ENCODE measurements at regions not wholly inside any gene's neighbourhood (a gene's known extent, or its start where the extent isn't known, plus 50 kb on each side); places are given as distances from the start of the nearest gene placed in this dataset.

DNA sequence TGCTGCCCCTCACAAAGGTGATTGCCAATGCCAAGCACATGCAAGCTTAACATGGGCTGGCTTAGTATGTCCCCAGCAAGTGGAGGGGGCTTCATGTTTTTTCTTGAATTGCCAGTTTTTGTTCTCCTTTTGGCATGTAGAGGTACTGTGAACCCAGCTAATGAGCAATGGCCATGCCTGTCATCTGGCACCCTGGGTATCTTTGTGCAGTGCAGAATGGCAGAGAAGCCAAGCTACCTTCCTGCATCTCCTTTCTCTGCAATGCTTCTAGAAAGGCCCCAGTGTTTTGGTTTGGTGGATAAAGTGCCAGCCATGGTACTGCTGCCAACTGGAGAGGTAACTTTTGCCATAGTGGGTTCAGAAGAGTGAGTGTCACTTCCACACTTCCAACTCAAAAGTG lies 576.9 kb downstream of the CMPK2 start:
- peaks cover 0 to 5% (median 0%) of the 10 kb centered on the region in 3 donors for H3K36me3 Mint-ChIP-seq
- DNase-seq = no peak
- H3K27ac Mint-ChIP-seq = no peak overlapping the region
- no peaks in the 10 kb centered on the region for H3K27me3 Mint-ChIP-seq (ENCODE audit: low read depth in 3 of 3)
- H3K9me3 Mint-ChIP-seq = peaks cover 0 to 31% (median 8%) of the 10 kb centered on the region in 6 donors
- H3K4me3 Mint-ChIP-seq = no peak overlapping the region
- no peaks in the 10 kb centered on the region for H3K4me1 Mint-ChIP-seq

DNA sequence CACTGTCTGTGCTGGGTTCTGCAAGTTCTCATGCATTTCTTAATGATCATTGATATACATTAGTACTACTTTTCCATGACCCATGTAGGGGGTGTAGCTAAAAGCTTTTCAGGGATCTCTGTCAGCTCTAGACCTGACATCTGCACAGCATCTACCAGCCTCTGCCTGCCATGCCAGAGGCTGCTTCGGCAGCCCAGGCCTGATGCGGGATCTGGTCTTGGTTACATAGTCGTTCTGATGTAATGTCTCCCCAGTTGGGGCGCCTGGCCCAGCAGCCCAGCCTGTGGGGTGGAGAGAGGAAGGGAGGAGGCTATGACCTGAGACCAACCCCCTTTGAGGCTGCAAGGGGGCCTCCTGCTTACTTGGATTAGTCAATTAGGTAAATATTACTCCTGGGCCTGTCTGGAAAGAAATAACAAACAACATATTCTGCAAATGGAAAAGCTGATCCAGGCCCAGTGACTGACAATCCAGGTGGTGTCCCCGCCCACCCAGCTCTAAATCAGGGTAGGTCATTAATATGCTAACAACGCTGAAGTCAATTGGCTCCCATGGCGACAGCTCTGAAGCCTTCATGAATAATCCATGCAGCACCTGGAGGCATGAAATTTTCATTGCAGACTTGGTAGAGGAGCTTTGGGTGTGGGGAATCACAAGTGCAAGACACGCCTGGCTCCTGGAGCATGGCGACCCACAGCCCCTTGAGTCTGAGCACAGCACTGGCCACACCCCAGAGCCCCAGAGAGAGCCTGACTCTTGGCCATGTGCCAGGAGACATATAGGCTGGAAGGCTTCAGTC lies 575.3 kb downstream of the CMPK2 start:
- peaks cover 2 to 35% (median 9%) of the 10 kb centered on the region in 6 donors for H3K9me3 Mint-ChIP-seq
- no peaks in the 10 kb centered on the region for H3K27me3 Mint-ChIP-seq (ENCODE audit: low read depth in 3 of 3)
- H3K36me3 Mint-ChIP-seq = peaks cover 0 to 5% (median 0%) of the 10 kb centered on the region in 3 donors
- no peak overlapping the region for H3K27ac Mint-ChIP-seq
- H3K4me3 Mint-ChIP-seq = no peak overlapping the region
- H3K4me1 Mint-ChIP-seq = no peaks in the 10 kb centered on the region
- DNase-seq = no peak

DNA sequence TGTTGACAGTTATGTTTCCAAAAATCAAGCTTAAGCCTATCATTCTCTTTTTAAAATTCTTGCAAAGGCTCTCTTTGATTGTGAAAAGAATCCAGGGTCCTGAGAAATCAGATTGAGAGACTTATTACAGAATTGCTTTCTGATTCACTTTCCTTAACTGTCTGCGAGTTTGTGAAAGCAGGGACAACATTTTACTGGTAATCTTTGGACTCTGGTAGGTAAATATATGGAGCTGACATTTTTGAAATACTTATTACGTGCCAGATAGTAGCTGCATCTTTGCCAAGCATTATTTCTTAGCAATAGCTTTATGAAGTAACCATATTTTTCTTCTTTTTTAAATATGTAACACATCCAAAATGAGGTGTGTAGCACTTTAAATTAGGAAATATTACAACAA lies 570.9 kb downstream of the CMPK2 start:
- H3K27me3 Mint-ChIP-seq (ENCODE audit: low read depth in 3 of 3) = peaks cover 0 to 2% (median 0%) of the 10 kb centered on the region in 3 donors
- no peak for DNase-seq
- H3K4me1 Mint-ChIP-seq = no peaks in the 10 kb centered on the region
- no peak overlapping the region for H3K27ac Mint-ChIP-seq
- peaks cover 0 to 5% (median 0%) of the 10 kb centered on the region in 3 donors for H3K36me3 Mint-ChIP-seq
- no peak overlapping the region for H3K4me3 Mint-ChIP-seq
- H3K9me3 Mint-ChIP-seq = peaks cover 4 to 28% (median 9%) of the 10 kb centered on the region in 6 donors

DNA sequence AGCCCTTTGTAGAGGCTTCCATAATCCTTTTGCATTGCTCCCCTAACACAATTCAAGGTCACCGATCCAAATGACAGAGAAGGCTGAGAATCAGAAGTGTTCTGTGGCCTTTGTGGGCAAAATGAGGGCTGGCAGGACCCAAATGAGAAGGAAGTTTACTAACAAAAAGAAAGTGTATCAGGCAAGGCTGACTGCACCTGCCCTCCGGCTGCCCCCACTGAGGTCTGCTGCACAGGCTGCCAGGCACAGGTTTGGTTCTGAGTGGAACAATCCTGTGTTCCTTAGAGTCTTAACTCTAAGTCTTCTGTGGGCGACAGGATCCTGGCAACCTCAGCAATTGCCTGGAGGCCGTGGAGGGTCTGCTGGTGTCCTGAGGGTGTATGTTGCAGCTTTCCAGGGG lies 568.5 kb downstream of the CMPK2 start:
- no peak overlapping the region for H3K4me3 Mint-ChIP-seq
- H3K36me3 Mint-ChIP-seq = peaks cover 0 to 3% (median 0%) of the 10 kb centered on the region in 3 donors
- H3K9me3 Mint-ChIP-seq = peaks cover 2 to 19% (median 4%) of the 10 kb centered on the region in 6 donors
- DNase-seq = no peak
- H3K27ac Mint-ChIP-seq = no peak overlapping the region
- H3K27me3 Mint-ChIP-seq (ENCODE audit: low read depth in 3 of 3) = peaks cover 0 to 2% (median 0%) of the 10 kb centered on the region in 3 donors
- no peaks in the 10 kb centered on the region for H3K4me1 Mint-ChIP-seq

DNA sequence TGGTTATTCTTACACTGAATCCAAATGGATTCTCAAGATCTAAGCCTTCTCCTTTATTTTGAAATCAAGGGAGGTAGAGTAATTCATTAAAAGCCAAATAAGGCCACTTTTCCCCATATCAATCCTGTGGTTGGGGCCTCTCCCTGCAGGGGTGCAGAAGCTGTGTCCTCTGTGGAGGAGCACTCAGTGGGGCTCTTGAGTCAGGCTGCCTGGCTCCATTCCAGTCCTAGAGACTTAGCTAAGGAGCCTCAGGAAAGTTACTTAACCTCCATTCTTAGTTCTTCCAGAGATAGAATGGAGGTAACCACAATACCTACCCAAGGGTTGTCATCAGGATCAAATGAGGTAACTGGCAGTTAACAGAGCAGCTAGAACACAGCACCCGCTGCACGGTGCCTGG lies 564.3 kb downstream of the CMPK2 start:
- DNase-seq = no peak
- no peak overlapping the region for H3K4me3 Mint-ChIP-seq
- H3K4me1 Mint-ChIP-seq = no peaks in the 10 kb centered on the region
- peaks cover 0 to 2% (median 0%) of the 10 kb centered on the region in 3 donors for H3K27me3 Mint-ChIP-seq (ENCODE audit: low read depth in 3 of 3)
- H3K27ac Mint-ChIP-seq = no peak overlapping the region
- H3K36me3 Mint-ChIP-seq = no peaks in the 10 kb centered on the region
- peaks cover 0 to 16% (median 2%) of the 10 kb centered on the region in 6 donors for H3K9me3 Mint-ChIP-seq

DNA sequence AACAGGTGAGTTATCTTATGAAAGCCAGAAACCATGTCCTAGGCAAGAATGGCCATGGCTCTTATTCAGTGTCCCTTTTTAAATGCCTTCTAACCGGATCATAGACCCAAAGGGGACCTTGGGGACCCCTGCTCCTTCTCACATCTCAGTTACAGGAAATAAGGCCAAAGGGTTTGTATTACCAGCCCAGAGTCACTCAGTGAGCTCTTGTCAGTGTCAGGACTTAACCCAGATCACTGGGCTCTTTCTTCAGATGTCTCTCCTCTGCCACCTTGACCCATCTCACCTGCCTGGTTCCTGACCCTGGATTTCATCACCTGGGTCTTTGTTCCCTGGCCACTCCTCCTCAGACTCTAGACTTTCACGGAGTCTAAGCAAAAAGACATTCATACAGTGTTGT lies 556.7 kb downstream of the CMPK2 start:
- Mint-ChIP-seq H3K27ac (no peak overlapping the region), H3K4me1 (no peaks in the 10 kb centered on the region), H3K9me3 (peaks cover 0 to 6% (median 3%) of the 10 kb centered on the region in 6 donors), H3K36me3 (no peaks in the 10 kb centered on the region), H3K4me3 (no peak overlapping the region), H3K27me3 (ENCODE audit: low read depth in 3 of 3) (no peaks in the 10 kb centered on the region)
- DNase-seq = no peak

DNA sequence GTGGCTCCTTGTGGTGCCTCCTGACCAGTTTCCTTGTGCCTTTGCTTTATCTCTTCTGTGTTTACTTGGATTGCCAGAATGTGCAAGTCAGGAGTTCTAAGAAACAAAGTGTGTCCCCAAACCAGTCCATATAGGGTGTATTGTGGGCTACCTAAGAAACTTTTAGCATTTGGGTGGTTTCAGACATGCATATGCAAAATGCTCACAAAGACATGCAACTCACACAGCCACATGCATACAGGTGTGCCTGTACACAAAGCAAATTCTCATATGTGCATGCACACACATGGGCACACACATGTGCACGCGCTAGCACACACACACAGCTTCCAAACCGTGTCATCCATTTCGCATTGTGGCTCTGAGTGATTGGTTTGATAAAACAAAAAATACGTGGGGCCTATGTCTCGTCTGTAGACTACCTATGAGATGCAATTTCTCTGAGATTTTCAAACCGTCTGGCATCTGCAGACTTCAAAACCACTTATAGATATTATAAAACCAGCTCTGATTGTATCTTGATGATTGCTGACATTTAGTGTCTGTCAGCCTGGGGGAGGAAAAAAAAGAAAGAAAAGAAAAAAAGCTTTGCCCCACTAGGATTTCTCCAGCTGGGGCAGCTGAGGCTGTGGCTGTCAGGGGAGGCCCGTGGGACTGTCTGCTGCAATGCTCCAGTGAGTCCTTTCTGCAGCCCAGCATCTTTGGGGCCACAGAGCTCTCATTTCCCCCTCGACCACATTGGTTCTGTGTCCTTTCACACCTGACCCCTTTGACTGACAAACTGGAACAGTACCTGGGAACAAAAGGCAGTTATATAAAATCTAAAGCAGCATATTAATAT lies 556.1 kb downstream of the CMPK2 start:
- no peak overlapping the region for H3K4me3 Mint-ChIP-seq
- no peak overlapping the region for H3K27ac Mint-ChIP-seq
- H3K9me3 Mint-ChIP-seq = peaks cover 0 to 12% (median 3%) of the 10 kb centered on the region in 6 donors
- H3K36me3 Mint-ChIP-seq = no peaks in the 10 kb centered on the region
- no peaks in the 10 kb centered on the region for H3K4me1 Mint-ChIP-seq
- DNase-seq = no peak
- H3K27me3 Mint-ChIP-seq (ENCODE audit: low read depth in 3 of 3) = no peaks in the 10 kb centered on the region

DNA sequence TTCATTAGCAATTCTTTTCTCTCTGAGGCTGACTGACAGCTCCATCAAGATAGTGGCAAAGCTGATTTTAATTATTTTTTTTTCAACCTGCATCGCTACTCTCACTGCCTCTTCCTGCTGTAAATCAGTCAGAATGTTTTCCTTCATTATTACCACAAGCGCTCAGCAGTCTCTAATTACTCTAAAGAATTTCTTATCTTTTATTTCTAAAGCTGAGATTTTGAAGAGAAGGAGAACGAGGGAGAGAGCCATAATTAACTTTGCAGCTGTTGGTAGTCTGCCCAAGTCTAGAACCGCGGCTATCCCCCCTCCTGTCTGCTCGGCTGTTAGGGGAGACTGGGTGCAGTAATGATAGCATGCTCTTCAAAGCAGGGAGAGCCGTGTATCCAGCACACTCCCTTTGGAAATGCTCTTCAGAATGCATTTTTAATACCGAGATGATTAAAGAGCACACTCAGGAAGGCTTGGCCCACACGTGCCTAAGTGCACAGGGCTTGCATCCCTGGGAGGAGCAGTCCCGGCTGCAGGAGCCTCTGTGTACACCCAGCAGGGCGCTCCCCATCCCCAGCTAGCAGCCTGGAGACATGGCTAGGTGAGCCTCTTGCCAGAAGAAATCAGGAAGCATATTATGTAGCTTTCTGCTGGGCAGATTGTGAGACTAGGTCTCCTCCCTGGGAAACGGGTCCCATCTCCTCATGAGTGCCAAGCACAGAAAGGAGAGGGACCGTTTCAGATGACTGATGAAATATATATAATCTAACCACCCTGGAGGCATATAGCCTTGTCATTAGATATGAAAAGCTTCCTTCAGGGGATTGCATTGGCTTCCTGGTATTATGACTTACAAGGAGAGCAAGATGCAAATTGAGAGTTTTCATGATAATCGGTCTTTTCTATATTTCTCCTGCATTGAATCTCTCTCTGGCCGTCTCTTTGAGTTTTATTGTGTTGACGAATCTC lies 555.2 kb downstream of the CMPK2 start:
- no peak for DNase-seq
- peaks cover 0 to 14% (median 3%) of the 10 kb centered on the region in 6 donors for H3K9me3 Mint-ChIP-seq
- no peaks in the 10 kb centered on the region for H3K27me3 Mint-ChIP-seq (ENCODE audit: low read depth in 3 of 3)
- no peak overlapping the region for H3K27ac Mint-ChIP-seq
- H3K4me3 Mint-ChIP-seq = no peak overlapping the region
- H3K4me1 Mint-ChIP-seq = no peaks in the 10 kb centered on the region
- H3K36me3 Mint-ChIP-seq = no peaks in the 10 kb centered on the region

DNA sequence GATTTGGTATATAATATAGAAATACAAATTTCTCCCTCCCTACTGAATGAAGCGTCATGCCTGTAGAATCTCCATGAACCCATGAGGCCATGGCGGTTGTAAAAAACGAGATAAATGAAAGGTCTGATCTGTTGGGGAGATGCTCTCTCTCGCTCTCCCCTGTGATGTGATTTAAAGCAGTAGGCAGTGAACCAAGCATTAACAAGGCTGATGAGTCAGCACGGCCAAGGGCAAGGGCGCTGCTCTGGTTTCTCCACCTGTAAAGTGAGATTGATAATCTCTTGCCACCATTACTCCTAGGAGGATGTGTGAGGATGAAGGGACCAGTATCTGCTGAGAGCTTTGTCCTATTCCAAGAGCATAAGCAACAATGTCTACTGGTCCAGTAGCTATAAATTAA lies 553.3 kb downstream of the CMPK2 start:
- H3K4me1 Mint-ChIP-seq = no peaks in the 10 kb centered on the region
- H3K36me3 Mint-ChIP-seq = no peaks in the 10 kb centered on the region
- no peak overlapping the region for H3K4me3 Mint-ChIP-seq
- peaks cover 0 to 14% (median 3%) of the 10 kb centered on the region in 6 donors for H3K9me3 Mint-ChIP-seq
- no peaks in the 10 kb centered on the region for H3K27me3 Mint-ChIP-seq (ENCODE audit: low read depth in 3 of 3)
- no peak for DNase-seq
- H3K27ac Mint-ChIP-seq = no peak overlapping the region

DNA sequence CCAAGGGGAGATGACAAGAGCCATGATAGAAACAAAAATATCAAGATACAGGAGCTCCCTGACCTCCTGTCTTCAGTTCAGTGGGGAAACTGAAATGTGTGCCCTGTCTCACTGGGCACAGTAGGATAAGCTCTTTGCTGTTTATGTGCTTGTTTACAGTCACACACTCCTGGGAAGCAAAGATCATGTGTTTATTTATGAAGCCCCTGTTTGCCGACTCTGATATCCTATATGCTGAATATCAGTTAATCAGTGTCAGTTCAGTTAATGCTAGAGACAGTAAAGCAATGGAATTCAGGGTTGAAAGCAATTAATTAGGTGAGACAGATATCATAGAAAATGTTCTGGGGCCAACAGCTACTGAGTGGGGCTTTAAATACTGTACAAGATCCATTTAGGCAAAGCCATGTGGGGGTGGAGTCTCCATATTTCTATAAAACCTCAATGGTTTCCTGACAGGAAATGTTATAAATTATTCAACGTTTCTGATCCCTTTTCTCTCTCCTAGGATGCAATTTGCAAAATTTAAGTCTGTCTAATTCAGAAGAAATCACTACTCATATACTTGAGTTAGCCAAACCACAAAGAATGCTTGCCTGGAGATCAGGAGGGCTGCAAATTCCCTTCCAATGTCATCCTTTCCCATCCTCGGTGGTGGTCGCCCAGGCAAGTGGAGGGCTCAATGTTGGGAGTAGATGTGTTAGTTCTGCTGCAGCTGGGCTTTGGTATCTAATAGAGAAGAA lies 551.3 kb downstream of the CMPK2 start:
- no peaks in the 10 kb centered on the region for H3K36me3 Mint-ChIP-seq
- H3K4me1 Mint-ChIP-seq = no peaks in the 10 kb centered on the region
- no peak overlapping the region for H3K4me3 Mint-ChIP-seq
- no peak overlapping the region for H3K27ac Mint-ChIP-seq
- H3K27me3 Mint-ChIP-seq (ENCODE audit: low read depth in 3 of 3) = no peaks in the 10 kb centered on the region
- DNase-seq = no peak
- H3K9me3 Mint-ChIP-seq = peaks cover 0 to 22% (median 5%) of the 10 kb centered on the region in 6 donors

DNA sequence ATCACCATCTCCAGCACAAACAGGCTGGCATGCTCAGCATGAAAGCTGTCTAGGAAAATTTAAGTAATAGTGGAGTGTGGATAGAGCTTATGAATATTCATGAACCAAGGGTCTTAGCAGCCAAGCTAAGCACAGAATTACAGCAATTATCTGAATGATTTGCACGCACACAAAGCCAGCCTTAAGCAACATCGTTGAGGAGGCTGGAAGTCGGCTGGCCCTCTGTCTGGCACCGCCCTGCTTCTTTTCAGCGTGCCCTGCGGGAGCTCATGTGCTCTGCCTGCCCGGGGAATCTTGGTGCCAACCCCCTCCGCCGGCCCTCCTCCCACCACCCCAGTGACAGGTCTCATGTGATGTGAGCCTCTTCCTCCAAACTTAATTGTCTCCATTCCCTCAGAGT lies 540.1 kb downstream of the CMPK2 start:
- no peak overlapping the region for H3K27ac Mint-ChIP-seq
- H3K4me1 Mint-ChIP-seq = no peaks in the 10 kb centered on the region

DNA sequence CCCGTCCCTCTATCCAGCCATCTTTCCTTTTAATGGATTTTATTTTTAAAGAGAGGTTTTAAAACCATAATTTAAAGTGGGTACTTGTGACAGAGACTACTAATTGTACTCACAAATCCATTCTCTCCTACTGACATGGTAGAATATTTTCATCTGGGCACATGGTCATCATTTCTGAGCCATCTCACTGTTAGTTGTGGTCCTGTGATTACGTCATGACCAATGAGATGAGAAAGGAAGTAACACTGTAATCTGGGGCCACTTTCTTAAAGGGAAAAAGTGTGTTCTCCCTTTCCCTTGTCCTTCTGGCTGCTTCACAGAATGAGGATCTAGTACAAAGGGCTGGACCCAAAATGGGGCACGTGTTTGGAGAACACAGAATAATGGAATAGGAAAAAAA lies 538.7 kb downstream of the CMPK2 start:
- Mint-ChIP-seq H3K4me1 (no peaks in the 10 kb centered on the region), H3K4me3 (no peak overlapping the region), H3K36me3 (no peaks in the 10 kb centered on the region), H3K27ac (no peak overlapping the region), H3K27me3 (ENCODE audit: low read depth in 3 of 3) (peaks cover 0 to 4% (median 0%) of the 10 kb centered on the region in 3 donors), H3K9me3 (peaks cover 0 to 16% (median 7%) of the 10 kb centered on the region in 6 donors)
- DNase-seq = no peak

More for the DNA sequence above, 540.1 kb downstream of the CMPK2 start:
- Mint-ChIP-seq H3K27me3 (ENCODE audit: low read depth in 3 of 3) (peaks cover 0 to 7% (median 0%) of the 10 kb centered on the region in 3 donors), H3K9me3 (peaks cover 0 to 20% (median 12%) of the 10 kb centered on the region in 6 donors), H3K4me3 (no peak overlapping the region), H3K36me3 (no peaks in the 10 kb centered on the region)
- DNase-seq = no peak
